ENCODE measurements at regions not wholly inside any gene's neighbourhood (a gene's known extent, or its start where the extent isn't known, plus 50 kb on each side); places are given as distances from the start of the nearest gene placed in this dataset.

DNA sequence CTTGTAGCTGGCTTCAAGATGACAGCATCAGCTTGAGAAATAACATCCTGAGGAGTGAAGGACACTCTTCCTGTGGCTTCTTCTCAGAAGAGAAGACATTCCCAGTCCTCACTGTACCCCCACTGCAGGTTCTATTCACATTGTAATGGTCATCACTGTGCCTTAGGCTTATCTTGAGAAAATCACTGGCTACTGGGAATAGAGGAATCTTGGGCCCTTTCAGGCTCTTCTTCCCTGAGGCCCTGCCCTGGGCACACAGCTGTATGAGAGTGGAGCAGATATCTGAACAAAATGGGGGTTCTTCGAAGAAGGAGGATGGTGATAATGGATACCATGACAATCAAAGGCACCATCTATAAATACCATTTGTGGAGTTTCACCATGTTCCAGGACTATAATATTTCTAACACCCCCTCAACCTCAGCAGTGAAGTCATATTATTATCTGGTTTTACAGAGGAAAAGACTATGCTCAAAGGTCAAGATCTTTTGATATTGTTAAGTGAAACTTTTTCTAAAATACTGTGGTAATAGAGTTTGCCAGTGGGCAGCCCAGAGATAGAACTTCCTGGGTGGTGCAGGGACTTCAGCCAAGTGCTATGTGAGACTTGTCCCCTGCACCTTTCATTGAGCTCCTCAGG, 143.1 kb upstream of the KCNE2 start:
- no peaks in the 10 kb centered on the region for H3K36me3 ChIP-seq (ENCODE audit: control insufficient read depth, insufficient read depth, low read length)
- no peak overlapping the region for H3K4me3 ChIP-seq (ENCODE audit: low read depth in 2 of 2, low read length in 2 of 2)
- no peaks in the 10 kb centered on the region for H3K4me1 ChIP-seq (ENCODE audit: control insufficient read depth, insufficient read depth, low read length)
- H3K27me3 ChIP-seq (ENCODE audit: control insufficient read depth, insufficient read depth, low read length), result no peaks in the 10 kb centered on the region
- intact Hi-C loops (cut with micrococcal nuclease; ENCODE audit: unreplicated experiment), result no loop called here
- in situ Hi-C loops (cut with HindIII; ENCODE audit: low pct_unique_long_range_greater_than_20kb, low sequenced_read_pairs), result no loop called here
- no peak for ATAC-seq
- DNase-seq (ENCODE audit: low read depth, low spot score), result no peak
- ChIA-PET POLR2A (no interaction called here), CTCF (interaction anchor here (0.6 kb wide), 1 partner anchor 112 kb away, joined by 4 read pairs; no protein-coding TSS in a partner anchor)
- no peaks in the 10 kb centered on the region for H3K9me3 ChIP-seq (ENCODE audit: control insufficient read depth, insufficient read depth, low read depth, low read length)
- no TSS peak for BruUV-seq (replicated peaks)
- no peak overlapping the region for H3K27ac ChIP-seq (ENCODE audit: low read length)
- TF ChIP-seq TCF7L2 (IDR thresholded peaks at IDR 0.05; ENCODE audit: low read depth, low read length), result no peak
- TF ChIP-seq, protein P1, sequence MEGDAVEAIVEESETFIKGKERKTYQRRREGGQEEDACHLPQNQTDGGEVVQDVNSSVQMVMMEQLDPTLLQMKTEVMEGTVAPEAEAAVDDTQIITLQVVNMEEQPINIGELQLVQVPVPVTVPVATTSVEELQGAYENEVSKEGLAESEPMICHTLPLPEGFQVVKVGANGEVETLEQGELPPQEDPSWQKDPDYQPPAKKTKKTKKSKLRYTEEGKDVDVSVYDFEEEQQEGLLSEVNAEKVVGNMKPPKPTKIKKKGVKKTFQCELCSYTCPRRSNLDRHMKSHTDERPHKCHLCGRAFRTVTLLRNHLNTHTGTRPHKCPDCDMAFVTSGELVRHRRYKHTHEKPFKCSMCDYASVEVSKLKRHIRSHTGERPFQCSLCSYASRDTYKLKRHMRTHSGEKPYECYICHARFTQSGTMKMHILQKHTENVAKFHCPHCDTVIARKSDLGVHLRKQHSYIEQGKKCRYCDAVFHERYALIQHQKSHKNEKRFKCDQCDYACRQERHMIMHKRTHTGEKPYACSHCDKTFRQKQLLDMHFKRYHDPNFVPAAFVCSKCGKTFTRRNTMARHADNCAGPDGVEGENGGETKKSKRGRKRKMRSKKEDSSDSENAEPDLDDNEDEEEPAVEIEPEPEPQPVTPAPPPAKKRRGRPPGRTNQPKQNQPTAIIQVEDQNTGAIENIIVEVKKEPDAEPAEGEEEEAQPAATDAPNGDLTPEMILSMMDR (IDR thresholded peaks at IDR 0.05), result no peak
- no peak for TF ChIP-seq REST (IDR thresholded peaks at IDR 0.05; ENCODE audit: insufficient read depth in 1 of 2, low read depth in 2 of 2, low read length in 1 of 2)
- TF ChIP-seq POLR2AphosphoS5 (IDR thresholded peaks at IDR 0.05; ENCODE audit: low read depth, low read length), result no peak
- no peak for TF ChIP-seq SIN3A (IDR thresholded peaks at IDR 0.05; ENCODE audit: borderline replicate concordance, insufficient read depth, low read depth, low read length)

GRCh38 chr21:34221331-34222030, 142.3 kb upstream of the KCNE2 start:
- no peaks in the 10 kb centered on the region for H3K27me3 ChIP-seq (ENCODE audit: control insufficient read depth, insufficient read depth, low read length)
- H3K27ac ChIP-seq (ENCODE audit: low read length), result no peak overlapping the region
- DNase-seq (ENCODE audit: low read depth, low spot score) (no peak), ATAC-seq (no peak)
- BruUV-seq (replicated peaks), result no TSS peak
- H3K4me3 ChIP-seq (ENCODE audit: low read depth in 2 of 2, low read length in 2 of 2), result no peak overlapping the region
- CTCF ChIA-PET, result interaction anchor here (0.5 to 0.6 kb wide), 2 partner anchors 111 to 1653 kb away, joined by 4 to 12 read pairs; no protein-coding TSS in a partner anchor
- no peaks in the 10 kb centered on the region for H3K9me3 ChIP-seq (ENCODE audit: control insufficient read depth, insufficient read depth, low read depth, low read length)
- intact Hi-C loops (cut with micrococcal nuclease; ENCODE audit: unreplicated experiment) (no loop called here), in situ Hi-C loops (cut with HindIII; ENCODE audit: low pct_unique_long_range_greater_than_20kb, low sequenced_read_pairs) (no loop called here)
- H3K4me1 ChIP-seq (ENCODE audit: control insufficient read depth, insufficient read depth, low read length), result no peaks in the 10 kb centered on the region
- no peak for TF ChIP-seq REST (IDR thresholded peaks at IDR 0.05; ENCODE audit: insufficient read depth in 1 of 2, low read depth in 2 of 2, low read length in 1 of 2)
- no peak for TF ChIP-seq SIN3A (IDR thresholded peaks at IDR 0.05; ENCODE audit: borderline replicate concordance, insufficient read depth, low read depth, low read length)
- TF ChIP-seq TCF7L2 (IDR thresholded peaks at IDR 0.05; ENCODE audit: low read depth, low read length), result no peak
- TF ChIP-seq, protein P1 (IDR thresholded peaks at IDR 0.05), result no peak
- TF ChIP-seq POLR2AphosphoS5 (IDR thresholded peaks at IDR 0.05; ENCODE audit: low read depth, low read length), result no peak
- POLR2A ChIA-PET, result no interaction called here
- no peaks in the 10 kb centered on the region for H3K36me3 ChIP-seq (ENCODE audit: control insufficient read depth, insufficient read depth, low read length)

Data from Panc1 (cell line).